Gastroesophageal sphincter (tissue), 4 donors: ENCODE measurements at regions not wholly inside any gene's neighbourhood (a gene's known extent, or its start where the extent isn't known, plus 50 kb on each side); places are given as distances from the start of the nearest gene placed in this dataset.
"Not testable (repeated sequence)": the region's sequence is repeated elsewhere in the genome, so short reads cannot be mapped to it uniquely, and the experiment has no call there.

Experiments
- ATAC-seq: fragments of 150-250 bp; one replicate; pipeline ENCODE4 v1.9.1; 2016; ENCODE audit warnings: mild to moderate bottlenecking, moderate library complexity
- H3K27ac ChIP-seq, 4 donors: fragments of 200-600 bp; sonication (generic) in 3 of 4; 1 replicate in 3 of 4; 2 replicates in 1 of 4; pipeline ENCODE4 v1.5.1; 2016 to 2019
- H3K27me3 ChIP-seq: fragments of 200-600 bp; sonication (generic); one replicate; pipeline ENCODE4 v1.5.1; 2019
- H3K36me3 ChIP-seq, 2 donors: fragments of 200-600 bp; sonication (generic); one replicate each; pipeline ENCODE4 v1.5.1; 2019; ENCODE audit warnings: control low read depth in 1 of 2
- H3K4me1 ChIP-seq, 3 donors: fragments of 200-600 bp; sonication (generic); 1 replicate in 2 of 3; 2 replicates in 1 of 3; pipeline ENCODE4 v1.5.1; 2016 to 2019; ENCODE audit warnings: control low read depth in 2 of 3
- H3K4me3 ChIP-seq, 2 donors: fragments of 200-600 bp; sonication (generic); one replicate each; pipeline ENCODE4 v1.5.1; 2019; ENCODE audit warnings: mild to moderate bottlenecking in 1 of 2, moderate library complexity in 1 of 2
- H3K9me3 ChIP-seq, 3 donors: fragments of 200-600 bp; sonication (generic); one replicate each; pipeline ENCODE4 v1.5.1; 2017 to 2019; ENCODE audit warnings: control low read depth in 2 of 3
- CTCF ChIP-seq, 4 experiments: fragments of 200-600 bp in 2 of 4; fragments of 450-650 bp in 2 of 4; sonication (generic) in 1 of 4; IDR thresholded peaks; one replicate each; pipeline ENCODE4 v1.5.1; 2017 to 2019; ENCODE audit warnings: antibody characterized with exemption in 4 of 4, mild to moderate bottlenecking in 2 of 4, moderate library complexity in 2 of 4
- EP300 ChIP-seq: sonication (generic); formaldehyde crosslinking; IDR thresholded peaks from one replicate; pipeline ENCODE4 v1.6.1; 2017; ENCODE audit warnings: antibody characterized with exemption, mild to moderate bottlenecking
- POLR2A ChIP-seq, 2 donors: fragments of 450-650 bp; IDR thresholded peaks; one replicate each; pipeline ENCODE4 v1.6.1; 2017; ENCODE audit warnings: antibody characterized with exemption in 2 of 2, mild to moderate bottlenecking in 2 of 2, moderate library complexity in 1 of 2
- POLR2AphosphoS5 ChIP-seq: sonication (generic); formaldehyde crosslinking; IDR thresholded peaks from one replicate; pipeline ENCODE4 v1.6.1; 2017; ENCODE audit warnings: antibody characterized with exemption
- WGBS, 2 donors: methylation state at CpG; one replicate each; pipeline ENCODE4 v1.1.5; 2018; ENCODE audit warnings: low coverage in 1 of 2; 5-methylcytosine and 5-hydroxymethylcytosine counted together

GRCh38 chr16:59535298-59535697, 801.2 kb upstream of the GOT2 start:
- Histone ChIP-seq H3K27ac (no peak overlapping the region), H3K4me3 (no peak overlapping the region), H3K9me3 (no peaks in the 10 kb centered on the region), H3K27me3 (no peaks in the 10 kb centered on the region), H3K36me3 (no peaks in the 10 kb centered on the region), H3K4me1 (no peaks in the 10 kb centered on the region)
- no peak for ATAC-seq
- TF ChIP-seq EP300 (no peak), POLR2AphosphoS5 (no peak), CTCF (IDR thresholded peaks at IDR 0.05) (no peak), POLR2A (IDR thresholded peaks at IDR 0.05) (no peak)
- WGBS, 2 donors = 41 to 48% methylated on average over 4 of the region's 4 CpGs

GRCh38 chr16:59527206-59527997, 793.3 kb upstream of the GOT2 start:
- Histone ChIP-seq H3K27me3 (no peaks in the 10 kb centered on the region), H3K27ac (no peak overlapping the region), H3K36me3 (no peaks in the 10 kb centered on the region), H3K4me3 (no peak overlapping the region), H3K9me3 (no peaks in the 10 kb centered on the region), H3K4me1 (no peaks in the 10 kb centered on the region)
- 64 to 70% methylated on average over 12 to 14 of the region's 14 CpGs for WGBS, 2 donors
- no peak for ATAC-seq
- no peak for TF ChIP-seq POLR2A (IDR thresholded peaks at IDR 0.05)

- WGBS, 2 donors = 75 to 100% methylated on average over 2 of the region's 3 CpGs
- ATAC-seq = no peak
- Histone ChIP-seq H3K4me3 (no peak overlapping the region), H3K9me3 (no peaks in the 10 kb centered on the region), H3K27me3 (no peaks in the 10 kb centered on the region), H3K27ac (no peak overlapping the region), H3K4me1 (no peaks in the 10 kb centered on the region), H3K36me3 (no peaks in the 10 kb centered on the region)
- no peak for TF ChIP-seq CTCF (IDR thresholded peaks at IDR 0.05)
- TF ChIP-seq POLR2A (IDR thresholded peaks at IDR 0.05) = no peak
- no peak for TF ChIP-seq EP300
- no peak for TF ChIP-seq POLR2AphosphoS5
Observed at GRCh38 chr16:59522826-59523225, 788.7 kb upstream of the GOT2 start.

GRCh38 chr16:59518721-59519120, 784.6 kb upstream of the GOT2 start:
- ATAC-seq, H3K27ac ChIP-seq, H3K4me3 ChIP-seq, H3K27me3 ChIP-seq, H3K4me1 ChIP-seq, H3K36me3 ChIP-seq: not testable (repeated sequence)
- WGBS, 2 donors = 72 to 87% methylated on average over 4 to 5 of the region's 5 CpGs
- peaks cover 0 to 12% (median 0%) of the 10 kb centered on the region in 3 donors for H3K9me3 ChIP-seq

GRCh38 chr16:59514651-59515050, 780.5 kb upstream of the GOT2 start:
- H3K4me1 ChIP-seq = no peaks in the 10 kb centered on the region
- H3K9me3 ChIP-seq = peaks cover 0 to 16% (median 0%) of the 10 kb centered on the region in 3 donors
- WGBS, 2 donors = 85% methylated on average over 2 of the region's 4 CpGs; no CpG with 5 or more reads in 1 of the 2 donors
- H3K27ac ChIP-seq = no peak overlapping the region
- TF ChIP-seq CTCF (IDR thresholded peaks at IDR 0.05) (no peak), EP300 (no peak), POLR2A (IDR thresholded peaks at IDR 0.05) (no peak), POLR2AphosphoS5 (no peak)
- H3K4me3 ChIP-seq = no peak overlapping the region
- ATAC-seq = no peak
- H3K36me3 ChIP-seq = no peaks in the 10 kb centered on the region
- no peaks in the 10 kb centered on the region for H3K27me3 ChIP-seq

GRCh38 chr16:59510008-59510424, 775.9 kb upstream of the GOT2 start:
- no peak for TF ChIP-seq POLR2AphosphoS5
- TF ChIP-seq CTCF (IDR thresholded peaks at IDR 0.05) = no peak
- TF ChIP-seq EP300 = no peak
- TF ChIP-seq POLR2A (IDR thresholded peaks at IDR 0.05) = no peak
- no peak for ATAC-seq
- Histone ChIP-seq H3K4me3 (no peak overlapping the region), H3K4me1 (no peaks in the 10 kb centered on the region), H3K9me3 (peaks cover 0 to 16% (median 0%) of the 10 kb centered on the region in 3 donors), H3K27me3 (no peaks in the 10 kb centered on the region), H3K36me3 (no peaks in the 10 kb centered on the region), H3K27ac (no peak overlapping the region)
- 41 to 50% methylated on average over 3 of the region's 3 CpGs for WGBS, 2 donors
